ENCODE measurements at regions not wholly inside any gene's neighbourhood (a gene's known extent, or its start where the extent isn't known, plus 50 kb on each side); places are given as distances from the start of the nearest gene placed in this dataset.

GRCh38 chr1:110763149-110763548, 88.4 kb upstream of the KCNA3 start:
- no peak for DNase-seq

GRCh38 chr1:110760321-110760720, 85.6 kb upstream of the KCNA3 start:
- no peak for DNase-seq

- DNase-seq = no peak
Observed at GRCh38 chr1:110756506-110756905, 81.8 kb upstream of the KCNA3 start.

GRCh38 chr1:110752941-110753725, 78.4 kb upstream of the KCNA3 start:
- DNase-seq = no peak

GRCh38 chr1:110750562-110750961, 75.8 kb upstream of the KCNA3 start:
- no peak for DNase-seq

- DNase-seq = no peak
Observed at GRCh38 chr1:110749960-110750359, 75.2 kb upstream of the KCNA3 start.

- DNase-seq = peak; percentile 57
Observed at GRCh38 chr1:110746644-110747259, 72.0 kb upstream of the KCNA3 start.

GRCh38 chr1:110743397-110743796, 68.7 kb upstream of the KCNA3 start:
- no peak for DNase-seq

GRCh38 chr1:110736900-110737605, 62.3 kb upstream of the KCNA3 start:
- no peak for DNase-seq

GRCh38 chr1:110734133-110734680, 59.5 kb upstream of the KCNA3 start:
- no peak for DNase-seq

GRCh38 chr1:110731529-110731928, 56.8 kb upstream of the KCNA3 start:
- no peak for DNase-seq

GRCh38 chr1:110728388-110729001, 53.8 kb upstream of the KCNA3 start:
- DNase-seq = no peak

- DNase-seq = no peak
Observed at GRCh38 chr1:110727246-110727645, 52.5 kb upstream of the KCNA3 start.

GRCh38 chr1:110726755-110727154, 52.0 kb upstream of the KCNA3 start:
- DNase-seq = peak; percentile 32

Measured in CD4-positive, alpha-beta T cell treated with Interleukin-12 subunit alpha and Interleukin-12 subunit beta, for 1 hour (primary cell).